GM12878 (cell line): ENCODE measurements at regions not wholly inside any gene's neighbourhood (a gene's known extent, or its start where the extent isn't known, plus 50 kb on each side); places are given as distances from the start of the nearest gene placed in this dataset.

Experiments
- ATAC-seq: fragments of 200-7000 bp; cut with Tn5 transposase; 3 replicates; pipeline ENCODE4 v1.9.1; 2020; ENCODE audit warnings: mild to moderate bottlenecking, moderate library complexity
- BruUV-seq: library from RNA; stranded (reverse); fragments of 400-500 nt; replicated peaks from 2 replicates; lab custom pipeline; 2021; lab: Mats Ljungman, UMichigan
- CTCF ChIA-PET: fragments of 300-600 bp; sonication (Branson Sonifier 250); formaldehyde crosslinking; extraction: SDS; loops from one replicate; lab custom pipeline; 2021; ENCODE audit warnings: inconsistent platforms; lab: Yijun Ruan, JAX
- POLR2A ChIA-PET: fragments of 350-600 bp; formaldehyde crosslinking; extraction: SDS; loops from one replicate; lab custom pipeline; 2021; ENCODE audit warnings: inconsistent platforms; lab: Charles Lee
- RAD21 ChIA-PET: fragments of 300-600 bp; sonication (Branson Sonifier 250); formaldehyde crosslinking; loops from one replicate; lab custom pipeline; 2023; ENCODE audit warnings: antibody characterized with exemption; ENCODE audit not compliant: unreplicated experiment; lab: Charles Lee
- SMC1A ChIA-PET: fragments of 300-600 bp; sonication (Branson Sonifier 250); formaldehyde crosslinking; loops from one replicate; lab custom pipeline; 2023; ENCODE audit not compliant: unreplicated experiment, uncharacterized antibody; lab: Charles Lee
- DNase-seq: peaks from one replicate; pipeline ENCODE4 v3.0.0-alpha.2; 2011; ENCODE audit warnings: low read depth, low spot score
- FAIRE-seq: peaks from 3 replicates; lab custom pipeline; 2011; peaks lifted over from hg19 to GRCh38; lab: Jason Lieb, UNC
- H2AFZ ChIP-seq: 2 replicates; pipeline ENCODE4 v1.6.0; 2011; ENCODE audit warnings: low read depth, low read length, control low read depth; ENCODE audit not compliant: control insufficient read depth
- H3K27ac ChIP-seq: 2 replicates; pipeline ENCODE4 v1.5.1; 2011; ENCODE audit warnings: control low read depth; ENCODE audit not compliant: control insufficient read depth, insufficient read depth
- H3K27me3 ChIP-seq, 2 experiments: replicated peaks in 1 of 2; 2 replicates each; pipeline versions ENCODE4 v1.6.0 to v1.6.1; 2011; ENCODE audit warnings: low read length in 1 of 2; ENCODE audit not compliant: control insufficient read depth in 2 of 2, insufficient read depth in 2 of 2
- H3K36me3 ChIP-seq, 2 experiments: 2 replicates each; pipeline ENCODE4 v1.5.1; 2011; ENCODE audit warnings: low read length in 1 of 2; ENCODE audit not compliant: control insufficient read depth in 2 of 2, insufficient read depth in 2 of 2
- H3K4me1 ChIP-seq: 2 replicates; pipeline ENCODE4 v1.6.1; 2011; ENCODE audit warnings: mild to moderate bottlenecking, low read length, moderate library complexity, mixed read lengths; ENCODE audit not compliant: control insufficient read depth, insufficient read depth
- H3K4me2 ChIP-seq: 2 replicates; pipeline ENCODE4 v1.6.0; 2011; ENCODE audit warnings: control low read depth; ENCODE audit not compliant: control insufficient read depth, insufficient read depth
- H3K4me3 ChIP-seq: fragments of 200-600 bp; sonication (generic); 2 replicates; pipeline ENCODE4 v1.5.1; 2016
- H3K79me2 ChIP-seq: 2 replicates; pipeline ENCODE4 v1.6.0; 2011; ENCODE audit warnings: low read length; ENCODE audit not compliant: control insufficient read depth, insufficient read depth
- H3K9ac ChIP-seq: 2 replicates; pipeline ENCODE4 v1.8.0; 2011; ENCODE audit warnings: low read length, control low read depth, mixed read lengths; ENCODE audit not compliant: control insufficient read depth, insufficient read depth
- H3K9me3 ChIP-seq: replicated peaks from 3 replicates; pipeline ENCODE4 v1.5.1; 2011; ENCODE audit warnings: mild to moderate bottlenecking, low read length; ENCODE audit not compliant: control insufficient read depth, insufficient read depth
- H4K20me1 ChIP-seq: 2 replicates; pipeline ENCODE4 v1.6.0; 2011; ENCODE audit not compliant: control insufficient read depth, insufficient read depth
- ATF7 ChIP-seq: fragments of 450-650 bp; IDR thresholded peaks from 2 replicates; pipeline ENCODE4 v1.6.1; 2016; ENCODE audit warnings: low read depth, mild to moderate bottlenecking
- BHLHE40 ChIP-seq, 2 experiments: fragments of 450-650 bp in 1 of 2; IDR thresholded peaks; 2 replicates each; pipeline ENCODE4 v1.6.1; 2011 to 2017; ENCODE audit warnings: low read depth in 2 of 2, borderline replicate concordance in 1 of 2, improper control_type of control experiment in 1 of 2, low read length in 1 of 2, mild to moderate bottlenecking in 1 of 2
- CHD1 ChIP-seq: IDR thresholded peaks from 2 replicates; pipeline ENCODE4 v1.6.1; 2012; ENCODE audit warnings: low read depth, low read length, improper control_type of control experiment
- CREB1 ChIP-seq: IDR thresholded peaks from 2 replicates; pipeline ENCODE4 v1.6.1; 2012; ENCODE audit warnings: low read depth, mild to moderate bottlenecking, inconsistent platforms
- EED ChIP-seq: sonication (generic); IDR thresholded peaks from 2 replicates; pipeline ENCODE4 v1.6.1; 2016; ENCODE audit warnings: antibody characterized with exemption, low read depth
- ESRRA ChIP-seq: IDR thresholded peaks from 2 replicates; pipeline ENCODE4 v1.6.1; 2012; ENCODE audit warnings: mild to moderate bottlenecking, low read length, improper control_type of control experiment
- HDAC2 ChIP-seq: fragments of 200-600 bp; sonication (generic); IDR thresholded peaks from 2 replicates; pipeline ENCODE4 v1.6.1; 2017
- IRF5 ChIP-seq: fragments of 450-650 bp; IDR thresholded peaks from 2 replicates; pipeline ENCODE4 v1.6.1; 2017; ENCODE audit warnings: borderline replicate concordance
- PAX8 ChIP-seq: fragments of 450-650 bp; IDR thresholded peaks from 2 replicates; pipeline ENCODE4 v1.6.1; 2017; ENCODE audit warnings: mild to moderate bottlenecking, moderate library complexity
- RAD21 ChIP-seq: IDR thresholded peaks from 2 replicates; pipeline ENCODE4 v1.6.1; 2011; ENCODE audit warnings: mild to moderate bottlenecking, low read depth, low read length, moderate library complexity; ENCODE audit not compliant: insufficient read depth
- SP1 ChIP-seq: IDR thresholded peaks from one replicate; pipeline ENCODE4 v1.6.1; 2011; ENCODE audit warnings: low read depth, low read length
- SRF ChIP-seq, 2 experiments: IDR thresholded peaks; 2 replicates each; pipeline ENCODE4 v1.6.1; 2011; ENCODE audit warnings: low read depth in 2 of 2, low read length in 2 of 2, mild to moderate bottlenecking in 1 of 2, moderate library complexity in 1 of 2
- ZSCAN29 ChIP-seq: fragments of 450-650 bp; IDR thresholded peaks from 2 replicates; pipeline ENCODE4 v1.6.1; 2017; ENCODE audit warnings: mild to moderate bottlenecking, moderate library complexity
- WGBS: methylation state at CpG from one replicate; pipeline ENCODE4 v1.1.6; 2016; ENCODE audit warnings: low lambda C conversion rate; ENCODE audit not compliant: insufficient replicate concordance, insufficient coverage; ENCODE audit errors: missing lambda C conversion rate; 5-methylcytosine and 5-hydroxymethylcytosine counted together
- in situ Hi-C: fragments of 300-500 bp; cut with MboI; formaldehyde crosslinking; loops from 9 replicates; pipeline ENCODE4 v1.14.3; 2018; ENCODE audit warnings: mixed read lengths
- intact Hi-C: fragments of 100-400 bp; cut with micrococcal nuclease; formaldehyde crosslinking; loops from one replicate; pipeline ENCODE4 v1.14.2; 2022; ENCODE audit not compliant: unreplicated experiment
- TF ChIP-seq, protein P1 (sequence below): IDR thresholded peaks from 2 replicates; pipeline ENCODE4 v1.6.1; 2012; ENCODE audit warnings: low read length, inconsistent platforms

GRCh38 chr13:73754241-73754640 is 380.0 kb downstream of the KLF12 start:
- ATAC-seq (no peak), DNase-seq (no peak)
- H3K4me2 ChIP-seq = no peak overlapping the region
- RAD21 ChIA-PET = interaction anchor here (1.7 kb wide), 1 partner anchor 17 kb away, joined by 5 read pairs; no protein-coding TSS in a partner anchor
- in situ Hi-C loops = loop anchor here (10.0 kb wide), 1 partner anchor 531 kb away; no protein-coding TSS in a partner anchor
- WGBS = 22% methylated on average over 4 of the region's 4 CpGs
- no peak for TF ChIP-seq EED
- TF ChIP-seq, all 136 proteins: peak for 0
- BruUV-seq = no TSS peak
- Histone ChIP-seq H3K36me3 (no peaks in the 10 kb centered on the region), H3K27ac (no peak overlapping the region), H3K9me3 (no peaks in the 10 kb centered on the region), H3K9ac (no peak overlapping the region), H3K4me1 (no peaks in the 10 kb centered on the region), H3K79me2 (no peaks in the 10 kb centered on the region), H4K20me1 (no peaks in the 10 kb centered on the region), H3K4me3 (no peak overlapping the region), H2AFZ (no peak overlapping the region), H3K27me3 (no peaks in the 10 kb centered on the region)
- POLR2A ChIA-PET = no interaction called here
- CTCF ChIA-PET = interaction anchor here (1.8 kb wide), 1 partner anchor 535 kb away, joined by 7 read pairs; no protein-coding TSS in a partner anchor
- FAIRE-seq = no peak
- intact Hi-C loops = loop anchor here (2.0 kb wide), 3 partner anchors 83 to 1465 kb away; no protein-coding TSS in a partner anchor
- SMC1A ChIA-PET = interaction anchor here (1.4 to 4.7 kb wide), 3 partner anchors 13 to 533 kb away, joined by 5 to 34 read pairs (median 20); no protein-coding TSS in a partner anchor

GRCh38 chr13:73751290-73751689 is 382.9 kb downstream of the KLF12 start:
- no TSS peak for BruUV-seq
- H3K27me3 ChIP-seq = no peaks in the 10 kb centered on the region
- ChIA-PET SMC1A (interaction anchor here (1.1 to 1.3 kb wide), 2 partner anchors 9 to 245 kb away, joined by 3 read pairs; no protein-coding TSS in a partner anchor), POLR2A (no interaction called here), RAD21 (interaction anchor here (0.8 kb wide), 1 partner anchor 535 kb away, joined by 4 read pairs; no protein-coding TSS in a partner anchor), CTCF (interaction anchor here (1.0 kb wide), 1 partner anchor 1469 kb away, joined by 3 read pairs; no protein-coding TSS in a partner anchor)
- in situ Hi-C loops (loop anchor here (10.0 kb wide), 1 partner anchor 534 kb away; no protein-coding TSS in a partner anchor), intact Hi-C loops (no loop called here)
- H3K79me2 ChIP-seq = no peaks in the 10 kb centered on the region
- no peaks in the 10 kb centered on the region for H3K4me1 ChIP-seq
- H3K27ac ChIP-seq = no peak overlapping the region
- WGBS = 82% methylated on average over 3 of the region's 3 CpGs
- TF ChIP-seq, protein P1, sequence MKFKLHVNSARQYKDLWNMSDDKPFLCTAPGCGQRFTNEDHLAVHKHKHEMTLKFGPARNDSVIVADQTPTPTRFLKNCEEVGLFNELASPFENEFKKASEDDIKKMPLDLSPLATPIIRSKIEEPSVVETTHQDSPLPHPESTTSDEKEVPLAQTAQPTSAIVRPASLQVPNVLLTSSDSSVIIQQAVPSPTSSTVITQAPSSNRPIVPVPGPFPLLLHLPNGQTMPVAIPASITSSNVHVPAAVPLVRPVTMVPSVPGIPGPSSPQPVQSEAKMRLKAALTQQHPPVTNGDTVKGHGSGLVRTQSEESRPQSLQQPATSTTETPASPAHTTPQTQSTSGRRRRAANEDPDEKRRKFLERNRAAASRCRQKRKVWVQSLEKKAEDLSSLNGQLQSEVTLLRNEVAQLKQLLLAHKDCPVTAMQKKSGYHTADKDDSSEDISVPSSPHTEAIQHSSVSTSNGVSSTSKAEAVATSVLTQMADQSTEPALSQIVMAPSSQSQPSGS = no peak
- no peak for TF ChIP-seq IRF5
- no peak for TF ChIP-seq ATF7
- TF ChIP-seq CHD1 = no peak
- TF ChIP-seq BHLHE40 (IDR thresholded peaks at IDR 0.05; ENCODE audit: borderline replicate concordance in 1 of 2, low read depth in 2 of 2, low read length in 1 of 2) = no peak
- TF ChIP-seq SP1 = no peak
- TF ChIP-seq RAD21 = no peak
- TF ChIP-seq ZSCAN29 = no peak
- TF ChIP-seq SRF (IDR thresholded peaks at IDR 0.05; ENCODE audit: low read depth in 2 of 2, low read length in 2 of 2) = no peak
- TF ChIP-seq PAX8 = no peak
- no peak for TF ChIP-seq CREB1
- TF ChIP-seq ESRRA = no peak
- TF ChIP-seq HDAC2 = no peak
- no peak overlapping the region for H3K4me2 ChIP-seq
- no peaks in the 10 kb centered on the region for H4K20me1 ChIP-seq
- FAIRE-seq (no peak), ATAC-seq (no peak), DNase-seq (no peak)
- no peak overlapping the region for H3K4me3 ChIP-seq
- H3K36me3 ChIP-seq = no peaks in the 10 kb centered on the region
- H3K9me3 ChIP-seq = no peaks in the 10 kb centered on the region
- no peak overlapping the region for H2AFZ ChIP-seq
- H3K9ac ChIP-seq = no peak overlapping the region
